OCI-LY1 (cell line): ENCODE measurements at regions not wholly inside any gene's neighbourhood (a gene's known extent, or its start where the extent isn't known, plus 50 kb on each side); places are given as distances from the start of the nearest gene placed in this dataset.

Experiments
- CTCF ChIP-seq: fragments of 200-600 bp; sonication (generic), shearing (Covaris generic); IDR thresholded peaks from 2 replicates; pipeline ENCODE4 v1.5.1; 2017; ENCODE audit warnings: mild to moderate bottlenecking, antibody characterized with exemption, low read length, moderate library complexity, mixed read lengths
- EZH2 ChIP-seq: fragments of 200-600 bp; sonication (generic), shearing (Covaris generic); IDR thresholded peaks from 2 replicates; pipeline ENCODE4 v1.8.0; 2017; ENCODE audit warnings: borderline replicate concordance, mixed run types, mild to moderate bottlenecking, antibody characterized with exemption, low read length, moderate library complexity, mixed read lengths

- TF ChIP-seq CTCF (no peak), EZH2 (no peak)
Observed at GRCh38 chr20:20782755-20783154, 70.3 kb upstream of the RALGAPA2 start.
